Keratinocyte (primary cell): ENCODE measurements at regions not wholly inside any gene's neighbourhood (a gene's known extent, or its start where the extent isn't known, plus 50 kb on each side); places are given as distances from the start of the nearest gene placed in this dataset.

Experiments used
- DNase-seq: peaks from one replicate; pipeline ENCODE4 v3.0.0-alpha.2; 2011; ENCODE audit warnings: low read depth, missing footprints, low spot score
- FAIRE-seq: peaks from 2 replicates; lab custom pipeline; 2011; peaks lifted over from hg19 to GRCh38; lab: Jason Lieb, UNC
- H2AFZ ChIP-seq: 2 replicates; pipeline ENCODE4 v1.6.0; 2012; ENCODE audit warnings: low read length, control low read depth, inconsistent platforms; ENCODE audit not compliant: control insufficient read depth
- H3K27ac ChIP-seq: 2 replicates; pipeline ENCODE4 v1.5.1; 2011; ENCODE audit warnings: low read length; ENCODE audit not compliant: control insufficient read depth, insufficient read depth
- H3K27me3 ChIP-seq: 3 replicates; pipeline ENCODE4 v1.6.0; 2011; ENCODE audit warnings: low read length; ENCODE audit not compliant: control insufficient read depth, insufficient read depth; ENCODE audit errors: extremely low read depth
- H3K36me3 ChIP-seq, 2 experiments: 2 replicates in 1 of 2; 3 replicates in 1 of 2; pipeline ENCODE4 v1.5.1; 2011; ENCODE audit warnings: low read length in 2 of 2, mild to moderate bottlenecking in 1 of 2; ENCODE audit not compliant: control insufficient read depth in 2 of 2, insufficient read depth in 2 of 2; ENCODE audit errors: extremely low read depth in 1 of 2
- H3K4me1 ChIP-seq: 3 replicates; pipeline ENCODE4 v1.5.1; 2011; ENCODE audit warnings: low read length; ENCODE audit not compliant: control insufficient read depth, insufficient read depth; ENCODE audit errors: extremely low read depth
- H3K4me2 ChIP-seq: 3 replicates; pipeline ENCODE4 v1.6.0; 2011; ENCODE audit warnings: low read depth, low read length; ENCODE audit not compliant: control insufficient read depth, insufficient read depth; ENCODE audit errors: extremely low read depth
- H3K4me3 ChIP-seq, 3 experiments: fragments of 200-600 bp in 1 of 3; sonication (generic) in 1 of 3; 2 replicates in 2 of 3; 3 replicates in 1 of 3; pipeline ENCODE4 v1.5.1; 2011 to 2016; ENCODE audit warnings: low read length in 3 of 3, mild to moderate bottlenecking in 3 of 3, control low read depth in 2 of 3, inconsistent platforms in 1 of 3, low read depth in 1 of 3, mixed read lengths in 1 of 3, mixed run types in 1 of 3, moderate library complexity in 1 of 3; ENCODE audit not compliant: control insufficient read depth in 2 of 3, insufficient read depth in 2 of 3; ENCODE audit errors: extremely low read depth in 1 of 3
- H3K79me2 ChIP-seq: 2 replicates; pipeline ENCODE4 v1.6.0; 2012; ENCODE audit warnings: low read length; ENCODE audit not compliant: control insufficient read depth, insufficient read depth
- H3K9ac ChIP-seq: 3 replicates; pipeline ENCODE4 v1.6.0; 2011; ENCODE audit warnings: low read length; ENCODE audit not compliant: control insufficient read depth, insufficient read depth; ENCODE audit errors: extremely low read depth
- H3K9me1 ChIP-seq: 3 replicates; pipeline ENCODE4 v1.6.0; 2011; ENCODE audit warnings: low read length; ENCODE audit not compliant: control insufficient read depth, insufficient read depth; ENCODE audit errors: extremely low read depth
- H3K9me3 ChIP-seq: 2 replicates; pipeline ENCODE4 v1.5.1; 2012; ENCODE audit warnings: low read depth, low read length; ENCODE audit not compliant: control insufficient read depth
- H4K20me1 ChIP-seq: 3 replicates; pipeline ENCODE4 v1.6.0; 2011; ENCODE audit warnings: low read length; ENCODE audit not compliant: control insufficient read depth, insufficient read depth; ENCODE audit errors: extremely low read depth
- EZH2 ChIP-seq: IDR thresholded peaks from one replicate; pipeline ENCODE4 v1.6.1; 2012; ENCODE audit warnings: inconsistent platforms, mild to moderate bottlenecking, low read length, moderate library complexity
- dilution Hi-C: fragments of 300-500 bp; cut with MboI; formaldehyde crosslinking; loops from one replicate; pipeline ENCODE4 v1.7.0; 2020; ENCODE audit warnings: low sequenced_read_pairs; ENCODE audit not compliant: extremely low pct_ligation_motif_present
- TF ChIP-seq, protein P1 (sequence below), 3 experiments: IDR thresholded peaks in 1 of 3; conservative IDR thresholded peaks in 1 of 3; optimal IDR thresholded peaks in 1 of 3; 2 replicates in 2 of 3; 3 replicates in 1 of 3; pipeline versions ENCODE3 to v1.5.1; 2011; ENCODE audit warnings: low read length in 3 of 3, mild to moderate bottlenecking in 3 of 3, moderate library complexity in 2 of 3, control low read depth in 1 of 3, inconsistent platforms in 1 of 3; ENCODE audit not compliant: insufficient read depth in 2 of 3; ENCODE audit errors: extremely low read depth in 1 of 3

- Histone ChIP-seq H3K4me1 (no peaks in the 10 kb centered on the region), H3K9me3 (no peaks in the 10 kb centered on the region), H3K9ac (no peak overlapping the region), H3K4me3 (no peak overlapping the region), H3K27me3 (no peaks in the 10 kb centered on the region), H3K79me2 (no peaks in the 10 kb centered on the region), H3K4me2 (no peak overlapping the region), H3K27ac (no peak overlapping the region), H4K20me1 (no peaks in the 10 kb centered on the region), H3K9me1 (no peaks in the 10 kb centered on the region), H3K36me3 (no peaks in the 10 kb centered on the region), H2AFZ (no peak overlapping the region)
- DNase-seq (no peak), FAIRE-seq (no peak)
- dilution Hi-C loops: no loop called here
- TF ChIP-seq, protein P1, sequence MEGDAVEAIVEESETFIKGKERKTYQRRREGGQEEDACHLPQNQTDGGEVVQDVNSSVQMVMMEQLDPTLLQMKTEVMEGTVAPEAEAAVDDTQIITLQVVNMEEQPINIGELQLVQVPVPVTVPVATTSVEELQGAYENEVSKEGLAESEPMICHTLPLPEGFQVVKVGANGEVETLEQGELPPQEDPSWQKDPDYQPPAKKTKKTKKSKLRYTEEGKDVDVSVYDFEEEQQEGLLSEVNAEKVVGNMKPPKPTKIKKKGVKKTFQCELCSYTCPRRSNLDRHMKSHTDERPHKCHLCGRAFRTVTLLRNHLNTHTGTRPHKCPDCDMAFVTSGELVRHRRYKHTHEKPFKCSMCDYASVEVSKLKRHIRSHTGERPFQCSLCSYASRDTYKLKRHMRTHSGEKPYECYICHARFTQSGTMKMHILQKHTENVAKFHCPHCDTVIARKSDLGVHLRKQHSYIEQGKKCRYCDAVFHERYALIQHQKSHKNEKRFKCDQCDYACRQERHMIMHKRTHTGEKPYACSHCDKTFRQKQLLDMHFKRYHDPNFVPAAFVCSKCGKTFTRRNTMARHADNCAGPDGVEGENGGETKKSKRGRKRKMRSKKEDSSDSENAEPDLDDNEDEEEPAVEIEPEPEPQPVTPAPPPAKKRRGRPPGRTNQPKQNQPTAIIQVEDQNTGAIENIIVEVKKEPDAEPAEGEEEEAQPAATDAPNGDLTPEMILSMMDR (optimal IDR thresholded peaks at IDR 0.05 in 1 of 3, IDR thresholded peaks at IDR 0.05 in 1 of 3, conservative IDR thresholded peaks at IDR 0.05 in 1 of 3; ENCODE audit: extremely low read depth in 1 of 3, insufficient read depth in 2 of 3, low read length in 3 of 3): no peak
- TF ChIP-seq EZH2: no peak
These were observed 67.2 kb upstream of the SATB2 start for GRCh38 chr2:199524689-199525574.

DNA sequence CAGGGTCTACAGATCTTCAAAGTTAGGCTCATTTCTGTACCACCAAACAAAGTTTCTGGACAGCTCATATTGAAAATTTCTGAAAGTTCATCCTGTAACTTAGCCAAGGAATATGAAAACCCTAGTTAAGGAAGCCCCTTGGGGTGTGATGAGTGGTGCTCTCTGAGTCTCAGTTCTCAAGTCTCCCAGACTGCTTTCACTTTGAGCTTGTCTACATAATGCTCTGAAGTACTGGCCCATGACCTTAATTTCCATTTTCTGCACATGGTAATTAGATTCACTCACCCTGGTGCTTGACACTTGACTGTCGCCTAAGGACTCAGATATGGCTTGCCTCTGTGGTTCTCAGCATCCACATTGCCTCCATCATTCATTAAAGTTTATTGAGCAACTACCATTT is 51.7 kb upstream of the SATB2 start:
- Histone ChIP-seq H3K9me3 (no peaks in the 10 kb centered on the region), H3K4me2 (no peak overlapping the region), H3K9me1 (no peaks in the 10 kb centered on the region), H3K27ac (no peak overlapping the region), H3K4me3 (no peak overlapping the region), H2AFZ (no peak overlapping the region), H3K9ac (no peak overlapping the region), H3K27me3 (no peaks in the 10 kb centered on the region), H3K79me2 (no peaks in the 10 kb centered on the region), H3K36me3 (no peaks in the 10 kb centered on the region), H3K4me1 (no peaks in the 10 kb centered on the region), H4K20me1 (no peaks in the 10 kb centered on the region)
- no peak for DNase-seq
- no peak for FAIRE-seq
- dilution Hi-C loops: no loop called here
- TF ChIP-seq EZH2: no peak
- TF ChIP-seq, protein P1 (optimal IDR thresholded peaks at IDR 0.05 in 1 of 3, IDR thresholded peaks at IDR 0.05 in 1 of 3, conservative IDR thresholded peaks at IDR 0.05 in 1 of 3; ENCODE audit: extremely low read depth in 1 of 3, insufficient read depth in 2 of 3, low read length in 3 of 3): no peak
